ENCODE measurements at regions not wholly inside any gene's neighbourhood (a gene's known extent, or its start where the extent isn't known, plus 50 kb on each side); places are given as distances from the start of the nearest gene placed in this dataset.

GRCh38 chr4:158056689-158057245, 116.1 kb downstream of the GASK1B start:
- Mint-ChIP-seq H3K4me1 (ENCODE audit: insufficient read depth, unreplicated experiment) (no peaks in the 10 kb centered on the region), H3K36me3 (ENCODE audit: insufficient read depth, unreplicated experiment) (peaks cover 5% of the 10 kb centered on the region), H3K4me3 (ENCODE audit: unreplicated experiment) (no peak overlapping the region), H3K27me3 (ENCODE audit: insufficient read depth, unreplicated experiment) (no peaks in the 10 kb centered on the region), H3K27ac (ENCODE audit: low read depth, unreplicated experiment) (no peak overlapping the region), H3K9me3 (ENCODE audit: unreplicated experiment) (no peaks in the 10 kb centered on the region)
- CTCF ChIA-PET, result no interaction called here
- no TSS peak for BruUV-seq (replicated peaks)
- no peak for DNase-seq (ENCODE audit: unreplicated experiment)
- intact Hi-C loops (cut with micrococcal nuclease), result no loop called here
- POLR2A ChIA-PET, result no interaction called here
- no peak for TF ChIP-seq CTCF (IDR thresholded peaks at IDR 0.05; ENCODE audit: unreplicated experiment)

GRCh38 chr4:158055668-158056067, 117.2 kb downstream of the GASK1B start:
- H3K36me3 Mint-ChIP-seq (ENCODE audit: insufficient read depth, unreplicated experiment), result peaks cover 5% of the 10 kb centered on the region
- H3K27ac Mint-ChIP-seq (ENCODE audit: low read depth, unreplicated experiment), result no peak overlapping the region
- H3K27me3 Mint-ChIP-seq (ENCODE audit: insufficient read depth, unreplicated experiment), result no peaks in the 10 kb centered on the region
- BruUV-seq (replicated peaks), result no TSS peak
- peak; percentile 29 for DNase-seq (ENCODE audit: unreplicated experiment)
- ChIA-PET CTCF (interaction anchor here (0.5 kb wide), 1 partner anchor 74 kb away, joined by 3 read pairs; no protein-coding TSS in a partner anchor), POLR2A (interaction anchor here (0.6 to 0.8 kb wide), 3 partner anchors 41 to 1389 kb away, joined by 3 read pairs; no protein-coding TSS in a partner anchor)
- intact Hi-C loops (cut with micrococcal nuclease), result no loop called here
- H3K4me1 Mint-ChIP-seq (ENCODE audit: insufficient read depth, unreplicated experiment), result no peaks in the 10 kb centered on the region
- H3K4me3 Mint-ChIP-seq (ENCODE audit: unreplicated experiment), result no peak overlapping the region
- H3K9me3 Mint-ChIP-seq (ENCODE audit: unreplicated experiment), result no peaks in the 10 kb centered on the region
- no peak for TF ChIP-seq CTCF (IDR thresholded peaks at IDR 0.05; ENCODE audit: unreplicated experiment)

GRCh38 chr4:158053801-158054200, 119.0 kb downstream of the GASK1B start:
- BruUV-seq (replicated peaks), result no TSS peak
- H3K27ac Mint-ChIP-seq (ENCODE audit: low read depth, unreplicated experiment), result no peak overlapping the region
- intact Hi-C loops (cut with micrococcal nuclease), result no loop called here
- no peaks in the 10 kb centered on the region for H3K9me3 Mint-ChIP-seq (ENCODE audit: unreplicated experiment)
- peaks cover 5% of the 10 kb centered on the region for H3K36me3 Mint-ChIP-seq (ENCODE audit: insufficient read depth, unreplicated experiment)
- TF ChIP-seq CTCF (IDR thresholded peaks at IDR 0.05; ENCODE audit: unreplicated experiment), result no peak
- no peaks in the 10 kb centered on the region for H3K27me3 Mint-ChIP-seq (ENCODE audit: insufficient read depth, unreplicated experiment)
- ChIA-PET CTCF (interaction anchor here (0.5 to 0.6 kb wide), 2 partner anchors 9 to 733 kb away, joined by 3 read pairs; no protein-coding TSS in a partner anchor), POLR2A (interaction anchor here (0.6 kb wide), 1 partner anchor 22 kb away, joined by 3 read pairs; no protein-coding TSS in a partner anchor)
- no peaks in the 10 kb centered on the region for H3K4me1 Mint-ChIP-seq (ENCODE audit: insufficient read depth, unreplicated experiment)
- H3K4me3 Mint-ChIP-seq (ENCODE audit: unreplicated experiment), result no peak overlapping the region
- DNase-seq (ENCODE audit: unreplicated experiment), result no peak

GRCh38 chr4:158053086-158053485, 119.7 kb downstream of the GASK1B start:
- no peak for TF ChIP-seq CTCF (IDR thresholded peaks at IDR 0.05; ENCODE audit: unreplicated experiment)
- POLR2A ChIA-PET, result no interaction called here
- Mint-ChIP-seq H3K27ac (ENCODE audit: low read depth, unreplicated experiment) (no peak overlapping the region), H3K9me3 (ENCODE audit: unreplicated experiment) (no peaks in the 10 kb centered on the region), H3K4me3 (ENCODE audit: unreplicated experiment) (no peak overlapping the region), H3K27me3 (ENCODE audit: insufficient read depth, unreplicated experiment) (no peaks in the 10 kb centered on the region), H3K4me1 (ENCODE audit: insufficient read depth, unreplicated experiment) (no peaks in the 10 kb centered on the region), H3K36me3 (ENCODE audit: insufficient read depth, unreplicated experiment) (peaks cover 5% of the 10 kb centered on the region)
- no TSS peak for BruUV-seq (replicated peaks)
- CTCF ChIA-PET, result interaction anchor here (0.6 kb wide), 2 partner anchors 732 to 1079 kb away, joined by 3 read pairs; no protein-coding TSS in a partner anchor
- intact Hi-C loops (cut with micrococcal nuclease), result no loop called here
- DNase-seq (ENCODE audit: unreplicated experiment), result no peak

All from MCF 10A (cell line).